ENCODE measurements at regions not wholly inside any gene's neighbourhood (a gene's known extent, or its start where the extent isn't known, plus 50 kb on each side); places are given as distances from the start of the nearest gene placed in this dataset.

- TF ChIP-seq CTCF (IDR thresholded peaks at IDR 0.05) (no peak), EZH2 (IDR thresholded peaks at IDR 0.05; ENCODE audit: borderline replicate concordance, insufficient read depth, low read depth, low read length, poor library complexity, severe bottlenecking) (no peak)
Observed at GRCh38 chr2:107024269-107024668, 138.3 kb upstream of the ST6GAL2 start.

Data from B cell (primary cell).